Thyroid gland (tissue), 4 donors: ENCODE measurements at regions not wholly inside any gene's neighbourhood (a gene's known extent, or its start where the extent isn't known, plus 50 kb on each side); places are given as distances from the start of the nearest gene placed in this dataset.

Experiments
- DNase-seq, 2 donors: peaks; one replicate each; pipeline ENCODE4 v3.0.0-alpha.2; 2019
- H3K27ac ChIP-seq, 3 donors: fragments of 200-600 bp; sonication (generic); 1 replicate in 2 of 3; 2 replicates in 1 of 3; pipeline ENCODE4 v1.5.1; 2016 to 2019; ENCODE audit warnings: mild to moderate bottlenecking in 1 of 3, moderate library complexity in 1 of 3
- H3K27me3 ChIP-seq: fragments of 200-600 bp; sonication (generic); one replicate; pipeline ENCODE4 v1.5.1; 2019
- H3K36me3 ChIP-seq, 2 donors: fragments of 200-600 bp; sonication (generic); one replicate each; pipeline ENCODE4 v1.5.1; 2016 to 2019
- H3K4me1 ChIP-seq, 2 donors: fragments of 200-600 bp; sonication (generic); one replicate each; pipeline ENCODE4 v1.5.1; 2017 to 2019
- H3K4me3 ChIP-seq, 3 donors: fragments of 200-600 bp; sonication (generic); replicated peaks in 1 of 3; 1 replicate in 2 of 3; 2 replicates in 1 of 3; pipeline ENCODE4 v1.5.1; 2016; ENCODE audit warnings: mild to moderate bottlenecking in 1 of 3
- H3K9me3 ChIP-seq: fragments of 200-600 bp; sonication (generic); one replicate; pipeline ENCODE4 v1.5.1; 2017
- CTCF ChIP-seq, 6 experiments: fragments of 200-600 bp in 3 of 6; fragments of 450-650 bp in 3 of 6; sonication (generic) in 3 of 6; IDR thresholded peaks; one replicate each; pipeline ENCODE4 v1.5.1; 2016 to 2019; ENCODE audit warnings: antibody characterized with exemption in 6 of 6, mild to moderate bottlenecking in 2 of 6, inconsistent platforms in 1 of 6, moderate library complexity in 1 of 6
- POLR2A ChIP-seq, 2 donors: fragments of 450-650 bp; IDR thresholded peaks; one replicate each; pipeline ENCODE4 v1.6.1; 2017; ENCODE audit warnings: antibody characterized with exemption in 2 of 2, mild to moderate bottlenecking in 2 of 2, moderate library complexity in 1 of 2
- WGBS, 2 donors: methylation state at CpG; one replicate each; pipeline ENCODE4 v1.1.5; 2017; 5-methylcytosine and 5-hydroxymethylcytosine counted together
- intact Hi-C: fragments of 100-400 bp; cut with DNase I; formaldehyde crosslinking; loops from one replicate; pipeline ENCODE4 v1.15.1; 2023

- H3K36me3 ChIP-seq = no peaks in the 10 kb centered on the region
- 92% methylated on average over 3 of the region's 3 CpGs for WGBS, 2 donors
- no peak overlapping the region for H3K4me3 ChIP-seq
- DNase-seq = no peak
- H3K27me3 ChIP-seq = no peaks in the 10 kb centered on the region
- no peak overlapping the region for H3K27ac ChIP-seq
- intact Hi-C loops = no loop called here
- no peaks in the 10 kb centered on the region for H3K4me1 ChIP-seq
- no peaks in the 10 kb centered on the region for H3K9me3 ChIP-seq
- no peak for TF ChIP-seq POLR2A (IDR thresholded peaks at IDR 0.05)
- no peak for TF ChIP-seq CTCF (IDR thresholded peaks at IDR 0.05)
Measured at GRCh38 chr2:188096910-188097309, 194.8 kb upstream of the GULP1 start.

GRCh38 chr2:188102881-188103280, 188.8 kb upstream of the GULP1 start:
- no peak for DNase-seq
- no peaks in the 10 kb centered on the region for H3K36me3 ChIP-seq
- H3K27ac ChIP-seq = no peak overlapping the region
- intact Hi-C loops = no loop called here
- 90 to 95% methylated on average over 6 of the region's 6 CpGs for WGBS, 2 donors
- no peaks in the 10 kb centered on the region for H3K27me3 ChIP-seq
- H3K4me1 ChIP-seq = no peaks in the 10 kb centered on the region
- no peak overlapping the region for H3K4me3 ChIP-seq
- no peaks in the 10 kb centered on the region for H3K9me3 ChIP-seq
- no peak for TF ChIP-seq CTCF (IDR thresholded peaks at IDR 0.05)
- TF ChIP-seq POLR2A (IDR thresholded peaks at IDR 0.05) = no peak

GRCh38 chr2:188114014-188114413, 177.7 kb upstream of the GULP1 start:
- DNase-seq = no peak
- TF ChIP-seq POLR2A (IDR thresholded peaks at IDR 0.05) (no peak), CTCF (IDR thresholded peaks at IDR 0.05) (no peak)
- Histone ChIP-seq H3K4me3 (no peak overlapping the region), H3K9me3 (no peaks in the 10 kb centered on the region), H3K36me3 (no peaks in the 10 kb centered on the region), H3K27ac (no peak overlapping the region), H3K4me1 (no peaks in the 10 kb centered on the region), H3K27me3 (no peaks in the 10 kb centered on the region)
- WGBS, 2 donors = 49 to 65% methylated on average over 1 of the region's 1 CpG
- intact Hi-C loops = no loop called here

- H3K9me3 ChIP-seq = no peaks in the 10 kb centered on the region
- intact Hi-C loops = no loop called here
- no peaks in the 10 kb centered on the region for H3K36me3 ChIP-seq
- no peak for DNase-seq
- H3K4me1 ChIP-seq = no peaks in the 10 kb centered on the region
- H3K27me3 ChIP-seq = no peaks in the 10 kb centered on the region
- no peak overlapping the region for H3K27ac ChIP-seq
- TF ChIP-seq POLR2A (IDR thresholded peaks at IDR 0.05) = no peak
- no peak for TF ChIP-seq CTCF (IDR thresholded peaks at IDR 0.05)
- H3K4me3 ChIP-seq = no peak overlapping the region
- 56 to 61% methylated on average over 2 of the region's 2 CpGs for WGBS, 2 donors
Measured at GRCh38 chr2:188117706-188118105, 174.0 kb upstream of the GULP1 start.

- H3K4me3 ChIP-seq = no peak overlapping the region
- TF ChIP-seq POLR2A (IDR thresholded peaks at IDR 0.05) = no peak
- no peak for TF ChIP-seq CTCF (IDR thresholded peaks at IDR 0.05)
- H3K4me1 ChIP-seq = no peaks in the 10 kb centered on the region
- intact Hi-C loops = no loop called here
- WGBS, 2 donors = 60 to 64% methylated on average over 1 of the region's 1 CpG
- no peak overlapping the region for H3K27ac ChIP-seq
- no peaks in the 10 kb centered on the region for H3K36me3 ChIP-seq
- no peaks in the 10 kb centered on the region for H3K9me3 ChIP-seq
- H3K27me3 ChIP-seq = no peaks in the 10 kb centered on the region
- no peak for DNase-seq
Measured at GRCh38 chr2:188118431-188118830, 173.2 kb upstream of the GULP1 start.
